H1 (cell line): ENCODE measurements at regions not wholly inside any gene's neighbourhood (a gene's known extent, or its start where the extent isn't known, plus 50 kb on each side); places are given as distances from the start of the nearest gene placed in this dataset.

Experiments used
- CTCF ChIA-PET: fragments of 300-600 bp; sonication (Branson Sonifier 250); formaldehyde crosslinking; loops from one replicate; lab custom pipeline; 2021; ENCODE audit not compliant: partially characterized antibody; lab: Charles Lee
- POLR2A ChIA-PET: fragments of 300-600 bp; sonication (Branson Sonifier 250); formaldehyde crosslinking; loops from one replicate; lab custom pipeline; 2021; ENCODE audit warnings: inconsistent platforms; ENCODE audit not compliant: partially characterized antibody; lab: Charles Lee
- DNase-seq, 2 experiments: peaks; one replicate each; pipeline versions ENCODE4 v3.0.0 to v3.0.0-alpha.2; 2010 to 2022; ENCODE audit warnings: low spot score in 2 of 2, low read depth in 1 of 2, mixed read lengths in 1 of 2
- FAIRE-seq: peaks from 2 replicates; lab custom pipeline; 2011; peaks lifted over from hg19 to GRCh38; lab: Jason Lieb, UNC
- H2AFZ ChIP-seq: 2 replicates; pipeline ENCODE4 v1.8.1; 2012; ENCODE audit warnings: low read length, inconsistent platforms
- H2AK5ac ChIP-seq: 2 replicates; pipeline ENCODE4 v1.6.1; 2013; ENCODE audit warnings: low read depth, low read length
- H2BK120ac ChIP-seq: replicated peaks from 2 replicates; pipeline ENCODE3; 2013; ENCODE audit warnings: low read depth, low read length, inconsistent platforms
- H2BK12ac ChIP-seq: 2 replicates; pipeline ENCODE4 v1.6.1; 2013; ENCODE audit warnings: low read depth, low read length
- H2BK15ac ChIP-seq: 2 replicates; pipeline ENCODE4 v1.6.1; 2013; ENCODE audit warnings: low read length
- H2BK20ac ChIP-seq: 2 replicates; pipeline ENCODE4 v1.6.1; 2013; ENCODE audit warnings: low read length
- H2BK5ac ChIP-seq: 2 replicates; pipeline ENCODE4 v1.6.1; 2013; ENCODE audit warnings: low read depth, low read length
- H3K14ac ChIP-seq: 2 replicates; pipeline ENCODE4 v1.6.1; 2013; ENCODE audit warnings: inconsistent platforms; ENCODE audit not compliant: insufficient read length
- H3K18ac ChIP-seq: 2 replicates; pipeline ENCODE4 v1.6.1; 2013; ENCODE audit warnings: low read length; ENCODE audit errors: extremely low read depth
- H3K23ac ChIP-seq: 2 replicates; pipeline ENCODE4 v1.6.1; 2013; ENCODE audit warnings: inconsistent platforms; ENCODE audit not compliant: insufficient read length
- H3K23me2 ChIP-seq: 2 replicates; pipeline ENCODE4 v1.6.1; 2013; ENCODE audit warnings: low read depth, low read length
- H3K27ac ChIP-seq: 2 replicates; pipeline ENCODE4 v1.6.1; 2011; ENCODE audit warnings: low read depth, low read length, inconsistent platforms
- H3K27me3 ChIP-seq, 4 experiments: replicated peaks in 1 of 4; 1 replicate in 1 of 4; 2 replicates in 3 of 4; pipeline versions ENCODE4 v1.6.1 to v1.8.1; 2011 to 2013; ENCODE audit warnings: low read length in 3 of 4, mild to moderate bottlenecking in 3 of 4, inconsistent platforms in 2 of 4, mixed read lengths in 2 of 4, moderate library complexity in 1 of 4; ENCODE audit not compliant: control insufficient read depth in 3 of 4, insufficient read depth in 3 of 4; ENCODE audit errors: extremely low read depth in 1 of 4
- H3K36me3 ChIP-seq, 4 experiments: 2 replicates each; pipeline versions ENCODE4 v1.6.1 to v1.8.1; 2011 to 2013; ENCODE audit warnings: mild to moderate bottlenecking in 4 of 4, low read length in 3 of 4, moderate library complexity in 2 of 4, control low read depth in 1 of 4, inconsistent platforms in 1 of 4; ENCODE audit not compliant: insufficient read depth in 4 of 4, control insufficient read depth in 2 of 4
- H3K4ac ChIP-seq: replicated peaks from 2 replicates; pipeline ENCODE3; 2013; ENCODE audit warnings: low read length, low read depth, mixed read lengths, inconsistent platforms; ENCODE audit not compliant: insufficient read length
- H3K4me1 ChIP-seq, 4 experiments: replicated peaks in 1 of 4; 1 replicate in 1 of 4; 2 replicates in 3 of 4; pipeline versions ENCODE4 v1.6.1 to v1.8.1; 2011 to 2013; ENCODE audit warnings: low read length in 3 of 4, inconsistent platforms in 2 of 4, mixed read lengths in 1 of 4; ENCODE audit not compliant: insufficient read depth in 4 of 4, control insufficient read depth in 3 of 4
- H3K4me2 ChIP-seq, 2 experiments: 2 replicates each; pipeline versions ENCODE4 v1.6.1 to v1.8.1; 2011 to 2013; ENCODE audit warnings: low read depth in 2 of 2, low read length in 2 of 2, control low read depth in 1 of 2, inconsistent platforms in 1 of 2, mild to moderate bottlenecking in 1 of 2; ENCODE audit not compliant: insufficient read depth in 1 of 2
- H3K4me3 ChIP-seq, 4 experiments: fragments of 200-600, 300-600 bp in 1 of 4; sonication (generic), shearing (Covaris generic), sonication (Bioruptor Twin) in 1 of 4; 2 replicates each; pipeline versions ENCODE4 v1.5.1 to v1.8.1; 2011 to 2016; ENCODE audit warnings: low read length in 4 of 4, low read depth in 3 of 4, control low read depth in 2 of 4, inconsistent platforms in 2 of 4, mild to moderate bottlenecking in 2 of 4, mixed read lengths in 1 of 4, moderate library complexity in 1 of 4; ENCODE audit not compliant: insufficient read depth in 2 of 4; ENCODE audit errors: extremely low read depth in 1 of 4
- H3K56ac ChIP-seq: replicated peaks from 2 replicates; pipeline ENCODE3; 2013; ENCODE audit warnings: low read depth, mild to moderate bottlenecking, mixed read lengths, low read length, inconsistent platforms; ENCODE audit not compliant: insufficient read length
- H3K79me1 ChIP-seq: 2 replicates; pipeline ENCODE4 v1.6.1; 2013; ENCODE audit warnings: low read depth, low read length, control low read depth
- H3K79me2 ChIP-seq, 2 experiments: 2 replicates each; pipeline versions ENCODE4 v1.6.1 to v1.8.1; 2012 to 2013; ENCODE audit warnings: low read length in 2 of 2, mild to moderate bottlenecking in 2 of 2, inconsistent platforms in 1 of 2; ENCODE audit not compliant: insufficient read depth in 2 of 2, control insufficient read depth in 1 of 2
- H3K9ac ChIP-seq, 4 experiments: replicated peaks in 1 of 4; 1 replicate in 1 of 4; 2 replicates in 3 of 4; pipeline versions ENCODE4 v1.6.1 to v1.8.1; 2011 to 2013; ENCODE audit warnings: low read depth in 3 of 4, low read length in 3 of 4, control low read depth in 2 of 4, mild to moderate bottlenecking in 2 of 4, moderate library complexity in 2 of 4, inconsistent platforms in 1 of 4; ENCODE audit errors: extremely low read depth in 1 of 4
- H3K9me3 ChIP-seq, 2 experiments: 2 replicates each; pipeline versions ENCODE4 v1.6.1 to v1.8.1; 2012 to 2013; ENCODE audit warnings: mild to moderate bottlenecking in 2 of 2, moderate library complexity in 2 of 2, control low read depth in 1 of 2, inconsistent platforms in 1 of 2, low read depth in 1 of 2, low read length in 1 of 2, mixed read lengths in 1 of 2; ENCODE audit not compliant: insufficient read depth in 2 of 2
- H4K20me1 ChIP-seq, 2 experiments: replicated peaks in 1 of 2; 2 replicates each; pipeline versions ENCODE3 to v1.8.1; 2011 to 2013; ENCODE audit warnings: inconsistent platforms in 2 of 2, low read length in 2 of 2, mild to moderate bottlenecking in 1 of 2; ENCODE audit not compliant: insufficient read depth in 2 of 2, control insufficient read depth in 1 of 2
- H4K5ac ChIP-seq: 2 replicates; pipeline ENCODE4 v1.6.1; 2013; ENCODE audit warnings: low read length, low read depth, mixed read lengths, inconsistent platforms; ENCODE audit not compliant: insufficient read length
- H4K8ac ChIP-seq: 2 replicates; pipeline ENCODE4 v1.8.0; 2013; ENCODE audit warnings: mild to moderate bottlenecking, moderate library complexity, low read length, inconsistent platforms; ENCODE audit not compliant: insufficient read depth; ENCODE audit errors: extremely low read depth
- H4K91ac ChIP-seq: replicated peaks from 2 replicates; pipeline ENCODE3; 2013; ENCODE audit warnings: low read length, mixed read lengths, inconsistent platforms; ENCODE audit not compliant: insufficient read length
- BRCA1 ChIP-seq: IDR thresholded peaks from 2 replicates; pipeline ENCODE4 v1.6.1; 2012; ENCODE audit warnings: low read depth, low read length, improper control_type of control experiment
- CBX8 ChIP-seq: fragments of 300-800, 300-1000 bp; sonication (generic); IDR thresholded peaks from 2 replicates; pipeline ENCODE4 v1.7.1; 2016; ENCODE audit warnings: low read depth, low read length, borderline replicate concordance
- CREB1 ChIP-seq: IDR thresholded peaks from 2 replicates; pipeline ENCODE4 v1.6.1; 2012; ENCODE audit warnings: inconsistent platforms
- E2F6 ChIP-seq: IDR thresholded peaks from 2 replicates; pipeline ENCODE4 v1.6.1; 2012; ENCODE audit warnings: inconsistent platforms
- EP300 ChIP-seq, 2 experiments: IDR thresholded peaks; 1 replicate in 1 of 2; 2 replicates in 1 of 2; pipeline ENCODE4 v1.6.1; 2011 to 2012; ENCODE audit warnings: low read depth in 2 of 2, low read length in 2 of 2, mild to moderate bottlenecking in 2 of 2, borderline replicate concordance in 1 of 2, inconsistent platforms in 1 of 2, moderate library complexity in 1 of 2
- GTF2F1 ChIP-seq: IDR thresholded peaks from 2 replicates; pipeline ENCODE4 v1.6.1; 2012; ENCODE audit warnings: low read depth, low read length, improper control_type of control experiment, borderline replicate concordance
- KDM4A ChIP-seq: IDR thresholded peaks from one replicate; pipeline ENCODE4 v1.7.1; 2012; ENCODE audit warnings: low read depth, mild to moderate bottlenecking, moderate library complexity, low read length, inconsistent platforms; ENCODE audit not compliant: severe bottlenecking
- PHF8 ChIP-seq: fragments of 200-600 bp; sonication (generic); conservative IDR thresholded peaks from 2 replicates; pipeline ENCODE4 v1.7.1; 2012; ENCODE audit warnings: low read depth, mild to moderate bottlenecking, inconsistent platforms, low read length, moderate library complexity
- POLR2AphosphoS5 ChIP-seq: IDR thresholded peaks from 2 replicates; pipeline ENCODE4 v1.6.1; 2011; ENCODE audit warnings: low read depth, low read length
- SAP30 ChIP-seq: fragments of 300-600 bp; sonication (generic); IDR thresholded peaks from 2 replicates; pipeline ENCODE4 v1.7.1; 2012; ENCODE audit warnings: low read length, moderate library complexity, mild to moderate bottlenecking, inconsistent platforms; ENCODE audit not compliant: insufficient read depth, insufficient replicate concordance
- SIN3A ChIP-seq, 2 experiments: IDR thresholded peaks in 1 of 2; conservative IDR thresholded peaks in 1 of 2; 2 replicates each; pipeline ENCODE4 v1.6.1; 2011 to 2012; ENCODE audit warnings: low read length in 2 of 2, improper control_type of control experiment in 1 of 2, low read depth in 1 of 2, mild to moderate bottlenecking in 1 of 2
- SUZ12 ChIP-seq: fragments of 200-600 bp; sonication (generic); IDR thresholded peaks from 2 replicates; pipeline ENCODE4 v1.6.1; 2012; ENCODE audit warnings: mild to moderate bottlenecking, inconsistent platforms, low read length, moderate library complexity, mixed read lengths
- TAF7 ChIP-seq: optimal IDR thresholded peaks from 2 replicates; pipeline ENCODE3; 2011; ENCODE audit warnings: low read depth, mild to moderate bottlenecking, inconsistent platforms, low read length, moderate library complexity, borderline replicate concordance
- TCF12 ChIP-seq: IDR thresholded peaks from 2 replicates; pipeline ENCODE4 v1.6.1; 2011; ENCODE audit warnings: low read depth, mild to moderate bottlenecking, low read length
- WGBS, 2 experiments: shearing (Covaris generic) in 1 of 2; methylation state at CpG; one replicate each; pipeline versions ENCODE4 v1.1.6 to v1.1.7; 2013 to 2015; ENCODE audit warnings: low lambda C conversion rate in 2 of 2, mixed read lengths in 2 of 2, inconsistent platforms in 1 of 2, low coverage in 1 of 2, missing lambda C conversion rate in 1 of 2; ENCODE audit not compliant: insufficient replicate concordance in 2 of 2, insufficient coverage in 1 of 2, insufficient read length in 1 of 2; ENCODE audit errors: extremely low coverage in 1 of 2, missing lambda C conversion rate in 1 of 2; 5-methylcytosine and 5-hydroxymethylcytosine counted together

- H4K5ac ChIP-seq: no peak overlapping the region
- no peak overlapping the region for H2BK12ac ChIP-seq
- H3K14ac ChIP-seq: no peak overlapping the region
- no peaks in the 10 kb centered on the region for H3K27me3 ChIP-seq
- H3K79me2 ChIP-seq: no peaks in the 10 kb centered on the region
- H3K4me3 ChIP-seq: no peak overlapping the region
- no peak overlapping the region for H3K27ac ChIP-seq
- H2AFZ ChIP-seq: no peak overlapping the region
- no peak overlapping the region for H2BK5ac ChIP-seq
- H2BK15ac ChIP-seq: no peak overlapping the region
- H4K8ac ChIP-seq: no peak overlapping the region
- FAIRE-seq (no peak), DNase-seq (no peak)
- H3K23me2 ChIP-seq: no peaks in the 10 kb centered on the region
- H3K9me3 ChIP-seq: no peaks in the 10 kb centered on the region
- H2AK5ac ChIP-seq: no peak overlapping the region
- no peak overlapping the region for H3K4me2 ChIP-seq
- no peak overlapping the region for H2BK20ac ChIP-seq
- no peaks in the 10 kb centered on the region for H4K20me1 ChIP-seq
- ChIA-PET POLR2A (no interaction called here), CTCF (no interaction called here)
- H3K9ac ChIP-seq: no peak overlapping the region
- no peak for TF ChIP-seq TAF7
- no peak for TF ChIP-seq BRCA1
- no peak for TF ChIP-seq EP300 (IDR thresholded peaks at IDR 0.05; ENCODE audit: borderline replicate concordance in 1 of 2, low read depth in 2 of 2, low read length in 2 of 2)
- TF ChIP-seq SIN3A (conservative IDR thresholded peaks at IDR 0.05 in 1 of 2, IDR thresholded peaks at IDR 0.05 in 1 of 2; ENCODE audit: low read depth in 1 of 2, low read length in 2 of 2): no peak
- TF ChIP-seq CREB1: no peak
- TF ChIP-seq SAP30: no peak
- no peak for TF ChIP-seq TCF12
- TF ChIP-seq PHF8: no peak
- TF ChIP-seq KDM4A: no peak
- TF ChIP-seq POLR2AphosphoS5: no peak
- TF ChIP-seq E2F6: no peak
- no peak for TF ChIP-seq SUZ12
- no peak for TF ChIP-seq GTF2F1
- TF ChIP-seq CBX8: no peak
- H3K4me1 ChIP-seq: no peaks in the 10 kb centered on the region
- H3K36me3 ChIP-seq: no peaks in the 10 kb centered on the region
- H3K79me1 ChIP-seq: no peaks in the 10 kb centered on the region
- WGBS, 2 experiments: 87% methylated on average over 2 of the region's 2 CpGs; no CpG with 5 or more reads in 1 of the 2 experiments
- no peak overlapping the region for H2BK120ac ChIP-seq
- no peak overlapping the region for H3K23ac ChIP-seq
- no peak overlapping the region for H3K4ac ChIP-seq
- H3K18ac ChIP-seq: no peak overlapping the region
- H4K91ac ChIP-seq: no peak overlapping the region
- no peak overlapping the region for H3K56ac ChIP-seq
Measured at GRCh38 chr14:47988175-47988574, 312.8 kb upstream of the MDGA2 start.
